Fibroblast of upper back skin (primary cell): ENCODE measurements at regions not wholly inside any gene's neighbourhood (a gene's known extent, or its start where the extent isn't known, plus 50 kb on each side); places are given as distances from the start of the nearest gene placed in this dataset.
A peak's percentile ranks its signal among the peaks of the same experiment; 100 is the strongest.

Experiments
- DNase-seq: peaks from one replicate; pipeline ENCODE4 v3.0.0-alpha.2; 2013

GRCh38 chr4:96713271-96713850, 873.5 kb downstream of the PDHA2 start:
- no peak for DNase-seq

- peak; percentile 8 for DNase-seq
These were observed 889.7 kb downstream of the PDHA2 start for GRCh38 chr4:96729641-96730040.

- no peak for DNase-seq
These were observed 890.5 kb downstream of the PDHA2 start for GRCh38 chr4:96730432-96730831.

GRCh38 chr4:96736352-96736889, 896.5 kb downstream of the PDHA2 start:
- peak; percentile 71 for DNase-seq

- DNase-seq: no peak
These were observed 899.2 kb downstream of the PDHA2 start for GRCh38 chr4:96739101-96739500.

- DNase-seq: no peak
These were observed 902.6 kb downstream of the PDHA2 start for GRCh38 chr4:96742332-96743014.

GRCh38 chr4:96744676-96745075, 904.8 kb downstream of the PDHA2 start:
- no peak for DNase-seq

GRCh38 chr4:96753216-96753615, 913.3 kb downstream of the PDHA2 start:
- DNase-seq: peak; percentile 12

GRCh38 chr4:96755569-96756484, 915.9 kb downstream of the PDHA2 start:
- no peak for DNase-seq

- no peak for DNase-seq
These were observed 916.7 kb downstream of the PDHA2 start for GRCh38 chr4:96756584-96756983.

GRCh38 chr4:96763546-96763945, 923.7 kb downstream of the PDHA2 start:
- no peak for DNase-seq

- DNase-seq: no peak
These were observed 926.5 kb downstream of the PDHA2 start for GRCh38 chr4:96766359-96766758.

GRCh38 chr4:96767815-96768480, 928.1 kb downstream of the PDHA2 start:
- no peak for DNase-seq

- DNase-seq: no peak
These were observed 935.6 kb downstream of the PDHA2 start for GRCh38 chr4:96775501-96775900.

- no peak for DNase-seq
These were observed 937.1 kb downstream of the PDHA2 start for GRCh38 chr4:96776920-96777527.

GRCh38 chr4:96784336-96784735, 944.4 kb downstream of the PDHA2 start:
- no peak for DNase-seq

- no peak for DNase-seq
These were observed 946.4 kb downstream of the PDHA2 start for GRCh38 chr4:96786306-96786705.

GRCh38 chr4:96787766-96788165, 947.9 kb downstream of the PDHA2 start:
- no peak for DNase-seq

GRCh38 chr4:96809563-96809962, 969.7 kb downstream of the PDHA2 start:
- no peak for DNase-seq

GRCh38 chr4:96827086-96827485, 987.2 kb downstream of the PDHA2 start:
- peak; percentile 25 for DNase-seq

- DNase-seq: peak; percentile 7
These were observed 993.9 kb downstream of the PDHA2 start for GRCh38 chr4:96833831-96834230.

GRCh38 chr4:96835991-96836390, 996.1 kb downstream of the PDHA2 start:
- DNase-seq: no peak

- DNase-seq: no peak
These were observed 999.5 kb downstream of the PDHA2 start for GRCh38 chr4:96839441-96839840.
